ENCODE measurements at regions not wholly inside any gene's neighbourhood (a gene's known extent, or its start where the extent isn't known, plus 50 kb on each side); places are given as distances from the start of the nearest gene placed in this dataset.

GRCh38 chr4:91827914-91828313 lies 475.9 kb upstream of the GRID2 start:
- TF ChIP-seq CTCF (IDR thresholded peaks at IDR 0.05) (no peak), POLR2A (IDR thresholded peaks at IDR 0.05) (no peak)

Measured in heart left ventricle (tissue), 13 donors.